22Rv1 (cell line): ENCODE measurements at regions not wholly inside any gene's neighbourhood (a gene's known extent, or its start where the extent isn't known, plus 50 kb on each side); places are given as distances from the start of the nearest gene placed in this dataset.

ENCODE experiments used
- H3K27ac ChIP-seq: fragments of 450-650 bp; 2 replicates; pipeline ENCODE4 v1.5.1; 2017
- CTCF ChIP-seq: fragments of 450-650 bp; IDR thresholded peaks from 2 replicates; pipeline ENCODE4 v1.5.1; 2017; ENCODE audit warnings: mild to moderate bottlenecking
- ZFX ChIP-seq: fragments of 450-650 bp; IDR thresholded peaks from 2 replicates; pipeline ENCODE4 v1.6.1; 2017; ENCODE audit warnings: antibody characterized with exemption, borderline replicate concordance

- H3K27ac ChIP-seq = no peak overlapping the region
- TF ChIP-seq ZFX (no peak), CTCF (no peak)
Observed at GRCh38 chr2:38473333-38474005, 96.4 kb upstream of the ATL2 start.

- no peak overlapping the region for H3K27ac ChIP-seq
- no peak for TF ChIP-seq ZFX
- no peak for TF ChIP-seq CTCF
Observed at GRCh38 chr2:38470115-38470514, 93.0 kb upstream of the ATL2 start.

GRCh38 chr2:38467768-38468455, 90.8 kb upstream of the ATL2 start:
- no peak overlapping the region for H3K27ac ChIP-seq
- TF ChIP-seq CTCF (no peak), ZFX (no peak)

DNA sequence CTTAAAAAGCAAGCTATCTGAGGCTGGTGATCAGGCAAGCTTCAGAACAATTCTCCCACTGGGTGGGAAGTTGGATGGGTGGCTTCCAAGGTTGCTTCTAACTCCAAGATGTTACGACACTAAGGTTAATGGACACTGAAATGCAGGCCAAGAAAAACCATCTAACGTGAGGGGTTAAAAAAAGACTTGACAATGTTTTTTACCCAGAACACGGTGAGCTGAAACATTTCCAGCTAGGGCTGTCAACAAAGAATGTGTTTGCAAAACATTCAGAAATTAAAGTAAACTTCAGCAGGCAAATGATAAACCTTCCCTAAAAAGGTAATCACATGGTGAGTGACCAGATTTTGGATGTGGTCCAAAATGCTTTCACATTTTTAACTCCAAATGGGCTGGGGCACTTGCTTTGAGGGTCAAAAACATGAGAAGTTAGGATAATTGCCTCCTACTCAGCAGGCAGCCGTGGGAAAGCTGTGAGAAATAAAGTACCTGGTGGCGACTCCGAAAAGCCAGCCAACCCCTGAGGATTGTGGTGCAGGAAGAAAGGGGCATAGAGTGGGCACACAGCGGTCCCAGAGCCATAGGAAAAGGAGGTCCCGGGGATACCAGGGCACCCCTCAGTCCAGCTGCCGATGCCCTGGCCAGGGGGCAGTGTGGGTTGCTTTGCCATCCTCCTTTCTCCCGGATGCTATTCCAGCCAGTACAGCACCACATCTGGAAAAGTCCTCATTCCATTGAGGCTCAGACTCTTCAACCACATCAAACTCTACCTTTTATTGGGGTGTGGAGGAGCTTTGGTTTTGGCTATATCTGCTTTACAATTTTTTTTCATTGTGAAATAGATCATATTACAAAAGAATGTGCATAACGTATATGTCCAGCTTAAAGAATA, 90.0 kb upstream of the ATL2 start:
- TF ChIP-seq CTCF = no peak
- no peak for TF ChIP-seq ZFX
- no peak overlapping the region for H3K27ac ChIP-seq

DNA sequence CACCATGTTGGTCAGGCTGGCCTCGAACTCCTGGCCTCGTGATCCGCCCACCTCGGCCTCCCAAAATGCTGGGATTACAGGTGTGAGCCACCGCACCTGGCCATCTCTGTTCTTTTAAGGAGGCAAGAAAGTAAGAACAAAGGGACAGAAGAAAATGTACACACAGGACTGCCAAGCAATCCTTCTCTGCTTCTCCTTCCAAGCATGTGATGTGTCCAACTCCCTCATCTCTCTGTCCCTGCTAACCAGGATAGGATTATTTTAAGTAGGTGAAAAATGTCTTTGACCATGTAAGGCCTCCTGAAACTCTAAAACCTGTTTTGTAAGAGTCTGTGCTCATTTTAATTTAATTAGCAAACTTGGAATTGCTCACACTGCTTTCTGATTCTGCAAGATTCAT, 89.3 kb upstream of the ATL2 start:
- TF ChIP-seq ZFX = no peak
- TF ChIP-seq CTCF = no peak
- no peak overlapping the region for H3K27ac ChIP-seq

- TF ChIP-seq ZFX (no peak), CTCF (peak; percentile 60)
- no peak overlapping the region for H3K27ac ChIP-seq
Observed at GRCh38 chr2:38465789-38466127, 88.7 kb upstream of the ATL2 start.
